Muscle of leg (tissue), 3 donors: ENCODE measurements at regions not wholly inside any gene's neighbourhood (a gene's known extent, or its start where the extent isn't known, plus 50 kb on each side); places are given as distances from the start of the nearest gene placed in this dataset.
A peak's percentile ranks its signal among the peaks of the same experiment; 100 is the strongest.
"Not testable (repeated sequence)": the region's sequence is repeated elsewhere in the genome, so short reads cannot be mapped to it uniquely, and the experiment has no call there.

Experiments used
- DNase-seq: peaks from one replicate; pipeline ENCODE4 v3.0.0; 2013
- H3K27ac ChIP-seq: one replicate; pipeline ENCODE4 v1.5.1; 2013; ENCODE audit warnings: mild to moderate bottlenecking, low read length, control low read depth
- H3K27me3 ChIP-seq: one replicate; pipeline ENCODE4 v1.6.1; 2013; ENCODE audit warnings: low read length; ENCODE audit not compliant: control insufficient read depth, insufficient read depth
- H3K36me3 ChIP-seq: one replicate; pipeline ENCODE4 v1.6.1; 2013; ENCODE audit warnings: low read length; ENCODE audit not compliant: control insufficient read depth, insufficient read depth
- H3K4me1 ChIP-seq: one replicate; pipeline ENCODE4 v1.6.1; 2013; ENCODE audit warnings: low read length; ENCODE audit not compliant: control insufficient read depth, insufficient read depth
- H3K4me3 ChIP-seq: one replicate; pipeline ENCODE4 v1.5.1; 2013; ENCODE audit warnings: low read length, control low read depth
- H3K9me3 ChIP-seq: replicated peaks from 2 replicates; pipeline ENCODE4 v1.6.1; 2013; ENCODE audit warnings: low read depth, low read length; ENCODE audit not compliant: control insufficient read depth
- WGBS: methylation state at CpG from one replicate; pipeline ENCODE4 v1.1.5; 2013; ENCODE audit warnings: missing lambda C conversion rate; ENCODE audit not compliant: insufficient coverage; 5-methylcytosine and 5-hydroxymethylcytosine counted together

GRCh38 chr21:25220954-25221353 lies 386.3 kb downstream of the MRPL39 start:
- Histone ChIP-seq H3K4me1 (no peaks in the 10 kb centered on the region), H3K27ac (no peak overlapping the region), H3K4me3 (no peak overlapping the region)

GRCh38 chr21:25220169-25220568 lies 387.1 kb downstream of the MRPL39 start:
- H3K27me3 ChIP-seq, result no peaks in the 10 kb centered on the region
- no peak for DNase-seq
- H3K4me1 ChIP-seq, result no peaks in the 10 kb centered on the region
- H3K27ac ChIP-seq, result no peak overlapping the region
- WGBS, result no CpG with 5 or more reads among the region's 1 CpG
- no peak overlapping the region for H3K4me3 ChIP-seq
- no peaks in the 10 kb centered on the region for H3K36me3 ChIP-seq
- peaks cover 6% of the 10 kb centered on the region for H3K9me3 ChIP-seq

More at GRCh38 chr21:25220954-25221353, 386.3 kb downstream of the MRPL39 start:
- Histone ChIP-seq H3K27me3 (no peaks in the 10 kb centered on the region), H3K36me3 (no peaks in the 10 kb centered on the region), H3K9me3 (peaks cover 6% of the 10 kb centered on the region)
- no peak for DNase-seq

- H3K4me1 ChIP-seq, result no peaks in the 10 kb centered on the region
- H3K9me3 ChIP-seq, result no peaks in the 10 kb centered on the region
- DNase-seq, result no peak
- no peaks in the 10 kb centered on the region for H3K27me3 ChIP-seq
- H3K27ac ChIP-seq, result no peak overlapping the region
- no CpG with 5 or more reads among the region's 2 CpGs for WGBS
- no peaks in the 10 kb centered on the region for H3K36me3 ChIP-seq
- no peak overlapping the region for H3K4me3 ChIP-seq
These were observed 391.4 kb downstream of the MRPL39 start for GRCh38 chr21:25215698-25216384.

- 93% methylated on average over 2 of the region's 8 CpGs for WGBS
- no peaks in the 10 kb centered on the region for H3K27me3 ChIP-seq
- H3K4me1 ChIP-seq, result no peaks in the 10 kb centered on the region
- no peaks in the 10 kb centered on the region for H3K9me3 ChIP-seq
- no peaks in the 10 kb centered on the region for H3K36me3 ChIP-seq
- H3K4me3 ChIP-seq, result no peak overlapping the region
- no peak for DNase-seq
- H3K27ac ChIP-seq, result no peak overlapping the region
These were observed 392.6 kb downstream of the MRPL39 start for GRCh38 chr21:25214676-25215075.

- Histone ChIP-seq H3K4me1 (no peaks in the 10 kb centered on the region), H3K4me3 (no peak overlapping the region), H3K27me3 (no peaks in the 10 kb centered on the region), H3K36me3 (no peaks in the 10 kb centered on the region), H3K9me3 (peaks cover 5% of the 10 kb centered on the region), H3K27ac (no peak overlapping the region)
- WGBS, result no CpG with 5 or more reads among the region's 2 CpGs
- no peak for DNase-seq
These were observed 407.3 kb downstream of the MRPL39 start for GRCh38 chr21:25199944-25200343.

GRCh38 chr21:25191141-25191540 lies 416.1 kb downstream of the MRPL39 start:
- H3K27ac ChIP-seq, result no peak overlapping the region

GRCh38 chr21:25189497-25189896 lies 417.8 kb downstream of the MRPL39 start:
- WGBS, result no CpG with 5 or more reads among the region's 2 CpGs
- H3K4me3 ChIP-seq, result no peak overlapping the region
- no peaks in the 10 kb centered on the region for H3K9me3 ChIP-seq
- DNase-seq, result no peak
- no peaks in the 10 kb centered on the region for H3K27me3 ChIP-seq
- H3K27ac ChIP-seq, result no peak overlapping the region
- no peaks in the 10 kb centered on the region for H3K4me1 ChIP-seq
- H3K36me3 ChIP-seq, result no peaks in the 10 kb centered on the region

More at GRCh38 chr21:25191141-25191540, 416.1 kb downstream of the MRPL39 start:
- H3K27me3 ChIP-seq, result no peaks in the 10 kb centered on the region
- H3K4me3 ChIP-seq, result no peak overlapping the region
- H3K36me3 ChIP-seq, result no peaks in the 10 kb centered on the region
- no peak for DNase-seq
- no peaks in the 10 kb centered on the region for H3K9me3 ChIP-seq
- no peaks in the 10 kb centered on the region for H3K4me1 ChIP-seq

GRCh38 chr21:25188677-25189079 lies 418.6 kb downstream of the MRPL39 start:
- no peaks in the 10 kb centered on the region for H3K27me3 ChIP-seq
- no peaks in the 10 kb centered on the region for H3K9me3 ChIP-seq
- no peak overlapping the region for H3K4me3 ChIP-seq
- H3K27ac ChIP-seq, result no peak overlapping the region
- 83% methylated on average over 1 of the region's 2 CpGs for WGBS
- no peak for DNase-seq
- no peaks in the 10 kb centered on the region for H3K4me1 ChIP-seq
- no peaks in the 10 kb centered on the region for H3K36me3 ChIP-seq

GRCh38 chr21:25186273-25186672 lies 421.0 kb downstream of the MRPL39 start:
- no peaks in the 10 kb centered on the region for H3K36me3 ChIP-seq
- H3K4me1 ChIP-seq, result no peaks in the 10 kb centered on the region
- no peaks in the 10 kb centered on the region for H3K9me3 ChIP-seq
- no peak overlapping the region for H3K4me3 ChIP-seq
- H3K27me3 ChIP-seq, result no peaks in the 10 kb centered on the region
- no peak overlapping the region for H3K27ac ChIP-seq
- DNase-seq, result peak; percentile 2

GRCh38 chr21:25183577-25183976 lies 423.7 kb downstream of the MRPL39 start:
- Histone ChIP-seq H3K9me3 (no peaks in the 10 kb centered on the region), H3K27me3 (no peaks in the 10 kb centered on the region), H3K27ac (no peak overlapping the region), H3K4me1 (no peaks in the 10 kb centered on the region), H3K36me3 (no peaks in the 10 kb centered on the region), H3K4me3 (no peak overlapping the region)
- WGBS, result 80% methylated on average over 1 of the region's 3 CpGs
- DNase-seq, result no peak

GRCh38 chr21:25181690-25182089 lies 425.6 kb downstream of the MRPL39 start:
- H3K4me3 ChIP-seq, H3K9me3 ChIP-seq, DNase-seq, H3K27me3 ChIP-seq, H3K4me1 ChIP-seq, H3K27ac ChIP-seq, H3K36me3 ChIP-seq: not testable (repeated sequence)
- WGBS, result no CpG with 5 or more reads among the region's 3 CpGs
